H1 (cell line): ENCODE measurements at regions not wholly inside any gene's neighbourhood (a gene's known extent, or its start where the extent isn't known, plus 50 kb on each side); places are given as distances from the start of the nearest gene placed in this dataset.

ENCODE experiments used
- CTCF ChIA-PET: fragments of 300-600 bp; sonication (Branson Sonifier 250); formaldehyde crosslinking; loops from one replicate; lab custom pipeline; 2021; ENCODE audit not compliant: partially characterized antibody; lab: Charles Lee
- POLR2A ChIA-PET: fragments of 300-600 bp; sonication (Branson Sonifier 250); formaldehyde crosslinking; loops from one replicate; lab custom pipeline; 2021; ENCODE audit warnings: inconsistent platforms; ENCODE audit not compliant: partially characterized antibody; lab: Charles Lee
- DNase-seq, 2 experiments: peaks; one replicate each; pipeline versions ENCODE4 v3.0.0 to v3.0.0-alpha.2; 2010 to 2022; ENCODE audit warnings: low spot score in 2 of 2, low read depth in 1 of 2, mixed read lengths in 1 of 2
- FAIRE-seq: peaks from 2 replicates; lab custom pipeline; 2011; peaks lifted over from hg19 to GRCh38; lab: Jason Lieb, UNC
- H2AFZ ChIP-seq: 2 replicates; pipeline ENCODE4 v1.8.1; 2012; ENCODE audit warnings: low read length, inconsistent platforms
- H2AK5ac ChIP-seq: 2 replicates; pipeline ENCODE4 v1.6.1; 2013; ENCODE audit warnings: low read depth, low read length
- H2BK120ac ChIP-seq: replicated peaks from 2 replicates; pipeline ENCODE3; 2013; ENCODE audit warnings: low read depth, low read length, inconsistent platforms
- H2BK12ac ChIP-seq: 2 replicates; pipeline ENCODE4 v1.6.1; 2013; ENCODE audit warnings: low read depth, low read length
- H2BK15ac ChIP-seq: 2 replicates; pipeline ENCODE4 v1.6.1; 2013; ENCODE audit warnings: low read length
- H2BK20ac ChIP-seq: 2 replicates; pipeline ENCODE4 v1.6.1; 2013; ENCODE audit warnings: low read length
- H2BK5ac ChIP-seq: 2 replicates; pipeline ENCODE4 v1.6.1; 2013; ENCODE audit warnings: low read depth, low read length
- H3K14ac ChIP-seq: 2 replicates; pipeline ENCODE4 v1.6.1; 2013; ENCODE audit warnings: inconsistent platforms; ENCODE audit not compliant: insufficient read length
- H3K18ac ChIP-seq: 2 replicates; pipeline ENCODE4 v1.6.1; 2013; ENCODE audit warnings: low read length; ENCODE audit errors: extremely low read depth
- H3K23ac ChIP-seq: 2 replicates; pipeline ENCODE4 v1.6.1; 2013; ENCODE audit warnings: inconsistent platforms; ENCODE audit not compliant: insufficient read length
- H3K23me2 ChIP-seq: 2 replicates; pipeline ENCODE4 v1.6.1; 2013; ENCODE audit warnings: low read depth, low read length
- H3K27ac ChIP-seq: 2 replicates; pipeline ENCODE4 v1.6.1; 2011; ENCODE audit warnings: low read depth, low read length, inconsistent platforms
- H3K27me3 ChIP-seq, 4 experiments: replicated peaks in 1 of 4; 1 replicate in 1 of 4; 2 replicates in 3 of 4; pipeline versions ENCODE4 v1.6.1 to v1.8.1; 2011 to 2013; ENCODE audit warnings: low read length in 3 of 4, mild to moderate bottlenecking in 3 of 4, inconsistent platforms in 2 of 4, mixed read lengths in 2 of 4, moderate library complexity in 1 of 4; ENCODE audit not compliant: control insufficient read depth in 3 of 4, insufficient read depth in 3 of 4; ENCODE audit errors: extremely low read depth in 1 of 4
- H3K36me3 ChIP-seq, 4 experiments: 2 replicates each; pipeline versions ENCODE4 v1.6.1 to v1.8.1; 2011 to 2013; ENCODE audit warnings: mild to moderate bottlenecking in 4 of 4, low read length in 3 of 4, moderate library complexity in 2 of 4, control low read depth in 1 of 4, inconsistent platforms in 1 of 4; ENCODE audit not compliant: insufficient read depth in 4 of 4, control insufficient read depth in 2 of 4
- H3K4ac ChIP-seq: replicated peaks from 2 replicates; pipeline ENCODE3; 2013; ENCODE audit warnings: low read length, low read depth, mixed read lengths, inconsistent platforms; ENCODE audit not compliant: insufficient read length
- H3K4me1 ChIP-seq, 4 experiments: replicated peaks in 1 of 4; 1 replicate in 1 of 4; 2 replicates in 3 of 4; pipeline versions ENCODE4 v1.6.1 to v1.8.1; 2011 to 2013; ENCODE audit warnings: low read length in 3 of 4, inconsistent platforms in 2 of 4, mixed read lengths in 1 of 4; ENCODE audit not compliant: insufficient read depth in 4 of 4, control insufficient read depth in 3 of 4
- H3K4me2 ChIP-seq, 2 experiments: 2 replicates each; pipeline versions ENCODE4 v1.6.1 to v1.8.1; 2011 to 2013; ENCODE audit warnings: low read depth in 2 of 2, low read length in 2 of 2, control low read depth in 1 of 2, inconsistent platforms in 1 of 2, mild to moderate bottlenecking in 1 of 2; ENCODE audit not compliant: insufficient read depth in 1 of 2
- H3K4me3 ChIP-seq, 4 experiments: fragments of 200-600, 300-600 bp in 1 of 4; sonication (generic), shearing (Covaris generic), sonication (Bioruptor Twin) in 1 of 4; 2 replicates each; pipeline versions ENCODE4 v1.5.1 to v1.8.1; 2011 to 2016; ENCODE audit warnings: low read length in 4 of 4, low read depth in 3 of 4, control low read depth in 2 of 4, inconsistent platforms in 2 of 4, mild to moderate bottlenecking in 2 of 4, mixed read lengths in 1 of 4, moderate library complexity in 1 of 4; ENCODE audit not compliant: insufficient read depth in 2 of 4; ENCODE audit errors: extremely low read depth in 1 of 4
- H3K56ac ChIP-seq: replicated peaks from 2 replicates; pipeline ENCODE3; 2013; ENCODE audit warnings: low read depth, mild to moderate bottlenecking, mixed read lengths, low read length, inconsistent platforms; ENCODE audit not compliant: insufficient read length
- H3K79me1 ChIP-seq: 2 replicates; pipeline ENCODE4 v1.6.1; 2013; ENCODE audit warnings: low read depth, low read length, control low read depth
- H3K79me2 ChIP-seq, 2 experiments: 2 replicates each; pipeline versions ENCODE4 v1.6.1 to v1.8.1; 2012 to 2013; ENCODE audit warnings: low read length in 2 of 2, mild to moderate bottlenecking in 2 of 2, inconsistent platforms in 1 of 2; ENCODE audit not compliant: insufficient read depth in 2 of 2, control insufficient read depth in 1 of 2
- H3K9ac ChIP-seq, 4 experiments: replicated peaks in 1 of 4; 1 replicate in 1 of 4; 2 replicates in 3 of 4; pipeline versions ENCODE4 v1.6.1 to v1.8.1; 2011 to 2013; ENCODE audit warnings: low read depth in 3 of 4, low read length in 3 of 4, control low read depth in 2 of 4, mild to moderate bottlenecking in 2 of 4, moderate library complexity in 2 of 4, inconsistent platforms in 1 of 4; ENCODE audit errors: extremely low read depth in 1 of 4
- H3K9me3 ChIP-seq, 2 experiments: 2 replicates each; pipeline versions ENCODE4 v1.6.1 to v1.8.1; 2012 to 2013; ENCODE audit warnings: mild to moderate bottlenecking in 2 of 2, moderate library complexity in 2 of 2, control low read depth in 1 of 2, inconsistent platforms in 1 of 2, low read depth in 1 of 2, low read length in 1 of 2, mixed read lengths in 1 of 2; ENCODE audit not compliant: insufficient read depth in 2 of 2
- H4K20me1 ChIP-seq, 2 experiments: replicated peaks in 1 of 2; 2 replicates each; pipeline versions ENCODE3 to v1.8.1; 2011 to 2013; ENCODE audit warnings: inconsistent platforms in 2 of 2, low read length in 2 of 2, mild to moderate bottlenecking in 1 of 2; ENCODE audit not compliant: insufficient read depth in 2 of 2, control insufficient read depth in 1 of 2
- H4K5ac ChIP-seq: 2 replicates; pipeline ENCODE4 v1.6.1; 2013; ENCODE audit warnings: low read length, low read depth, mixed read lengths, inconsistent platforms; ENCODE audit not compliant: insufficient read length
- H4K8ac ChIP-seq: 2 replicates; pipeline ENCODE4 v1.8.0; 2013; ENCODE audit warnings: mild to moderate bottlenecking, moderate library complexity, low read length, inconsistent platforms; ENCODE audit not compliant: insufficient read depth; ENCODE audit errors: extremely low read depth
- H4K91ac ChIP-seq: replicated peaks from 2 replicates; pipeline ENCODE3; 2013; ENCODE audit warnings: low read length, mixed read lengths, inconsistent platforms; ENCODE audit not compliant: insufficient read length
- BCL11A ChIP-seq, 2 experiments: IDR thresholded peaks; one replicate each; pipeline ENCODE4 v1.6.1; 2011; ENCODE audit warnings: low read depth in 2 of 2, low read length in 2 of 2, mild to moderate bottlenecking in 2 of 2
- CREB1 ChIP-seq: IDR thresholded peaks from 2 replicates; pipeline ENCODE4 v1.6.1; 2012; ENCODE audit warnings: inconsistent platforms
- EZH2 ChIP-seq: fragments of 200-600 bp; sonication (generic); IDR thresholded peaks from 2 replicates; pipeline ENCODE4 v1.7.1; 2012; ENCODE audit warnings: low read depth, mild to moderate bottlenecking, moderate library complexity, low read length, inconsistent platforms; ENCODE audit not compliant: severe bottlenecking
- HDAC6 ChIP-seq: IDR thresholded peaks from one replicate; pipeline ENCODE4 v1.7.1; 2012; ENCODE audit warnings: low read depth, mild to moderate bottlenecking, inconsistent platforms, low read length, moderate library complexity
- JUN ChIP-seq: IDR thresholded peaks from 2 replicates; pipeline ENCODE4 v1.6.1; 2011; ENCODE audit warnings: low read depth, mild to moderate bottlenecking, improper control_type of control experiment, low read length
- KDM1A ChIP-seq: fragments of 200-600, 300-600 bp; sonication (generic); IDR thresholded peaks from 2 replicates; pipeline ENCODE4 v1.7.1; 2016; ENCODE audit warnings: mild to moderate bottlenecking, low read length, borderline replicate concordance
- KDM5A ChIP-seq: fragments of 200-600 bp; IDR thresholded peaks from 2 replicates; pipeline ENCODE4 v1.7.1; 2012; ENCODE audit warnings: mild to moderate bottlenecking, low read length, inconsistent platforms, mixed read lengths
- RAD21 ChIP-seq, 2 experiments: IDR thresholded peaks in 1 of 2; conservative IDR thresholded peaks in 1 of 2; 2 replicates each; pipeline ENCODE4 v1.6.1; 2011; ENCODE audit warnings: low read depth in 2 of 2, low read length in 2 of 2, improper control_type of control experiment in 1 of 2, inconsistent platforms in 1 of 2, mild to moderate bottlenecking in 1 of 2, moderate library complexity in 1 of 2
- SIRT6 ChIP-seq: IDR thresholded peaks from one replicate; pipeline ENCODE4 v1.7.1; 2012; ENCODE audit warnings: low read length, inconsistent platforms
- WGBS, 2 experiments: shearing (Covaris generic) in 1 of 2; methylation state at CpG; one replicate each; pipeline versions ENCODE4 v1.1.6 to v1.1.7; 2013 to 2015; ENCODE audit warnings: low lambda C conversion rate in 2 of 2, mixed read lengths in 2 of 2, inconsistent platforms in 1 of 2, low coverage in 1 of 2, missing lambda C conversion rate in 1 of 2; ENCODE audit not compliant: insufficient replicate concordance in 2 of 2, insufficient coverage in 1 of 2, insufficient read length in 1 of 2; ENCODE audit errors: extremely low coverage in 1 of 2, missing lambda C conversion rate in 1 of 2; 5-methylcytosine and 5-hydroxymethylcytosine counted together
- TF ChIP-seq, protein P1 (sequence below): IDR thresholded peaks from 2 replicates; pipeline ENCODE4 v1.6.1; 2012; ENCODE audit warnings: low read length, inconsistent platforms
- TF ChIP-seq, protein P2 (sequence below), 3 experiments: IDR thresholded peaks; 1 replicate in 2 of 3; 2 replicates in 1 of 3; pipeline versions ENCODE4 v1.5.1 to v1.6.1; 2011; ENCODE audit warnings: low read length in 3 of 3, mild to moderate bottlenecking in 3 of 3, inconsistent platforms in 2 of 3, low read depth in 1 of 3, moderate library complexity in 1 of 3; ENCODE audit not compliant: insufficient read depth in 1 of 3; ENCODE audit errors: control extremely low read depth in 1 of 3

DNA sequence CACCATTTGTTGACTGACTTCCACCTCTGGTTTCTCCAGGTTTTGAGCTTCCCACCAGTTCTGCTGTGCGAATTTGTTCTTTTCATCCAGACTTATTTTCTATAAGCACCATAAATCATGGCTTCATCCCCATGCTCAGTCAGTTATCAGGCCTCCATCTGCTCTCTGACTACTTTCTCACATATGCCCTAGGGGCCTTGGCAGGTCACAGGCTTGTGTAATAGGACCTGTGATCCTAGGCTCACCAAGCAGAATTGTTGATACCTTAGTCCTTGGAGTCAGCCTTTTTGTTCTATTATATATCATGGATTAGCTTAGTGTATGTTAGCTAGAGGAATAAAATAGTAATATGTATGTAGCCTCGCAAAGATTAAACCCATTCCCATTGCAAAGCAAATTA, 284.2 kb upstream of the TANK start:
- H2BK120ac ChIP-seq: no peak overlapping the region
- TF ChIP-seq, protein P1, sequence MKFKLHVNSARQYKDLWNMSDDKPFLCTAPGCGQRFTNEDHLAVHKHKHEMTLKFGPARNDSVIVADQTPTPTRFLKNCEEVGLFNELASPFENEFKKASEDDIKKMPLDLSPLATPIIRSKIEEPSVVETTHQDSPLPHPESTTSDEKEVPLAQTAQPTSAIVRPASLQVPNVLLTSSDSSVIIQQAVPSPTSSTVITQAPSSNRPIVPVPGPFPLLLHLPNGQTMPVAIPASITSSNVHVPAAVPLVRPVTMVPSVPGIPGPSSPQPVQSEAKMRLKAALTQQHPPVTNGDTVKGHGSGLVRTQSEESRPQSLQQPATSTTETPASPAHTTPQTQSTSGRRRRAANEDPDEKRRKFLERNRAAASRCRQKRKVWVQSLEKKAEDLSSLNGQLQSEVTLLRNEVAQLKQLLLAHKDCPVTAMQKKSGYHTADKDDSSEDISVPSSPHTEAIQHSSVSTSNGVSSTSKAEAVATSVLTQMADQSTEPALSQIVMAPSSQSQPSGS: no peak
- TF ChIP-seq EZH2 (no peak), HDAC6 (no peak), BCL11A (IDR thresholded peaks at IDR 0.05; ENCODE audit: low read depth in 2 of 2, low read length in 2 of 2) (no peak), KDM1A (no peak), SIRT6 (no peak), KDM5A (no peak), RAD21 (IDR thresholded peaks at IDR 0.05 in 1 of 2, conservative IDR thresholded peaks at IDR 0.05 in 1 of 2; ENCODE audit: low read depth in 2 of 2, low read length in 2 of 2) (no peak), CREB1 (no peak), JUN (no peak)
- TF ChIP-seq, protein P2, sequence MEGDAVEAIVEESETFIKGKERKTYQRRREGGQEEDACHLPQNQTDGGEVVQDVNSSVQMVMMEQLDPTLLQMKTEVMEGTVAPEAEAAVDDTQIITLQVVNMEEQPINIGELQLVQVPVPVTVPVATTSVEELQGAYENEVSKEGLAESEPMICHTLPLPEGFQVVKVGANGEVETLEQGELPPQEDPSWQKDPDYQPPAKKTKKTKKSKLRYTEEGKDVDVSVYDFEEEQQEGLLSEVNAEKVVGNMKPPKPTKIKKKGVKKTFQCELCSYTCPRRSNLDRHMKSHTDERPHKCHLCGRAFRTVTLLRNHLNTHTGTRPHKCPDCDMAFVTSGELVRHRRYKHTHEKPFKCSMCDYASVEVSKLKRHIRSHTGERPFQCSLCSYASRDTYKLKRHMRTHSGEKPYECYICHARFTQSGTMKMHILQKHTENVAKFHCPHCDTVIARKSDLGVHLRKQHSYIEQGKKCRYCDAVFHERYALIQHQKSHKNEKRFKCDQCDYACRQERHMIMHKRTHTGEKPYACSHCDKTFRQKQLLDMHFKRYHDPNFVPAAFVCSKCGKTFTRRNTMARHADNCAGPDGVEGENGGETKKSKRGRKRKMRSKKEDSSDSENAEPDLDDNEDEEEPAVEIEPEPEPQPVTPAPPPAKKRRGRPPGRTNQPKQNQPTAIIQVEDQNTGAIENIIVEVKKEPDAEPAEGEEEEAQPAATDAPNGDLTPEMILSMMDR (IDR thresholded peaks at IDR 0.05; ENCODE audit: control extremely low read depth in 1 of 3, insufficient read depth in 1 of 3, low read depth in 1 of 3, low read length in 3 of 3): no peak

More for the DNA sequence above, 284.2 kb upstream of the TANK start:
- Histone ChIP-seq H3K14ac (no peak overlapping the region), H3K56ac (no peak overlapping the region), H4K91ac (no peak overlapping the region), H2BK20ac (no peak overlapping the region), H3K23ac (no peak overlapping the region), H3K27ac (no peak overlapping the region), H3K18ac (no peak overlapping the region), H2BK15ac (no peak overlapping the region), H3K4me3 (no peak overlapping the region), H3K23me2 (no peaks in the 10 kb centered on the region; the same call in 1 of the 2 replicates), H2AFZ (no peak overlapping the region), H4K5ac (no peak overlapping the region), H3K36me3 (no peaks in the 10 kb centered on the region; a peak in 1 of 8 replicates), H2BK12ac (no peak overlapping the region), H3K79me1 (no peaks in the 10 kb centered on the region), H3K4me2 (no peak overlapping the region), H2BK5ac (no peak overlapping the region), H3K79me2 (no peaks in the 10 kb centered on the region), H3K9ac (no peak overlapping the region), H3K4ac (no peak overlapping the region), H2AK5ac (no peak overlapping the region), H4K20me1 (no peaks in the 10 kb centered on the region), H4K8ac (no peak overlapping the region), H3K4me1 (no peaks in the 10 kb centered on the region), H3K9me3 (no peaks in the 10 kb centered on the region), H3K27me3 (no peaks in the 10 kb centered on the region)
- ChIA-PET CTCF (no interaction called here), POLR2A (no interaction called here)
- no peak for FAIRE-seq
- no peak for DNase-seq
- WGBS, 2 experiments: 90% methylated on average over 2 of the region's 2 CpGs; no CpG with 5 or more reads in 1 of the 2 experiments
